ENCODE measurements at regions not wholly inside any gene's neighbourhood (a gene's known extent, or its start where the extent isn't known, plus 50 kb on each side); places are given as distances from the start of the nearest gene placed in this dataset.

DNA sequence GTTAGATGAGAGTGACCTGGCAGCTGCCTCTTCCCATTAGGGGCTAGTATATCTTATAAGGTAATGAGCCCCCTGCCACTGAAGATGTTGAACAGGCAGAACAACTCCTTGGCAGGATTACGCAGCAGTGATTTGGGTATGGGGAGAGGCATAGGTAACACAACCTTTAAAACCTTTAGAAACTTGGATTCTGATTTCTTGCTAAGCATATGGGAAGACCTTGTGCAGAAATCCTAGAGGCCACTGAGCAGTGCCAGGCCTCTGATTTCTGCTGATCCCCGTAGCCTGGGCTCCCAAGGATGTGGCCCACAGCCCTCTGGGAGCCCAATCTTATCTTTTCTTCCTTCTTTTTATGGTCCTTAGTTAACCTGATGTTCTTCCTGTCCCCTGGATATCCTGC lies 237.9 kb upstream of the ROPN1 start:
- Histone ChIP-seq H3K9ac (ENCODE audit: low read length) (no peak overlapping the region), H4K20me1 (ENCODE audit: insufficient read depth, low read length) (no peaks in the 10 kb centered on the region), H3K27me3 (ENCODE audit: insufficient read depth, low read length) (no peaks in the 10 kb centered on the region), H3F3A (ENCODE audit: insufficient read depth, low read length) (no peaks in the 10 kb centered on the region), H3K9me3 (ENCODE audit: low read length) (no peaks in the 10 kb centered on the region), H3K4me2 (ENCODE audit: low read length) (no peak overlapping the region), H3K36me3 (ENCODE audit: insufficient read depth, low read length) (no peaks in the 10 kb centered on the region), H2AFZ (ENCODE audit: low read length) (no peak overlapping the region), H3K9me2 (ENCODE audit: low read depth, low read length) (no peaks in the 10 kb centered on the region), H3K27ac (ENCODE audit: low read depth, low read length, poor library complexity, severe bottlenecking) (no peak overlapping the region), H3K79me2 (ENCODE audit: insufficient read depth, low read length) (no peaks in the 10 kb centered on the region), H3K4me1 (ENCODE audit: insufficient read depth, low read length, severe bottlenecking) (no peaks in the 10 kb centered on the region), H3K4me3 (ENCODE audit: low read depth, low read length, poor library complexity, severe bottlenecking) (no peak overlapping the region)
- no peak for TF ChIP-seq EZH2 (IDR thresholded peaks at IDR 0.05; ENCODE audit: borderline replicate concordance, low read length)
- TF ChIP-seq, protein P1, sequence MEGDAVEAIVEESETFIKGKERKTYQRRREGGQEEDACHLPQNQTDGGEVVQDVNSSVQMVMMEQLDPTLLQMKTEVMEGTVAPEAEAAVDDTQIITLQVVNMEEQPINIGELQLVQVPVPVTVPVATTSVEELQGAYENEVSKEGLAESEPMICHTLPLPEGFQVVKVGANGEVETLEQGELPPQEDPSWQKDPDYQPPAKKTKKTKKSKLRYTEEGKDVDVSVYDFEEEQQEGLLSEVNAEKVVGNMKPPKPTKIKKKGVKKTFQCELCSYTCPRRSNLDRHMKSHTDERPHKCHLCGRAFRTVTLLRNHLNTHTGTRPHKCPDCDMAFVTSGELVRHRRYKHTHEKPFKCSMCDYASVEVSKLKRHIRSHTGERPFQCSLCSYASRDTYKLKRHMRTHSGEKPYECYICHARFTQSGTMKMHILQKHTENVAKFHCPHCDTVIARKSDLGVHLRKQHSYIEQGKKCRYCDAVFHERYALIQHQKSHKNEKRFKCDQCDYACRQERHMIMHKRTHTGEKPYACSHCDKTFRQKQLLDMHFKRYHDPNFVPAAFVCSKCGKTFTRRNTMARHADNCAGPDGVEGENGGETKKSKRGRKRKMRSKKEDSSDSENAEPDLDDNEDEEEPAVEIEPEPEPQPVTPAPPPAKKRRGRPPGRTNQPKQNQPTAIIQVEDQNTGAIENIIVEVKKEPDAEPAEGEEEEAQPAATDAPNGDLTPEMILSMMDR (IDR thresholded peaks at IDR 0.05; ENCODE audit: low read length): no peak

DNA sequence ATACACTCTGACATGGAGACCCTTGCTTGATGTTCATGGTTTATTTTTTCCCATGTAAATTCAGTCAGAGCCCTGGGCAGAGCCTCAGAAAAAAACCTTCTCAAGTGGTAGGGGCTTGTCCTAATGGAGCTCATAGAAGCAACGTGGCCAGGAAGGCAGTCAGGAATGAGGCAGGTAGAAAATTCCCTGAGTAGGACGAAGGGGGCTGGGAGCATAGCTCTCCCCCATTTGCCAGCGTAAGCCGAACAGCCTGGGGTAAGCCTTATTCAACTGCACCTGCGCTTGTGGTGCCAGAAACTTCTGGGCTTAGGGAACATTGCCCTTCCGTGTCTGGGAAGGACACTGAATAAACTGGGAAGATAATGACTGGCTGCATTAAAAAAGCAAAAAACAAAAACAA lies 238.5 kb upstream of the ROPN1 start:
- Histone ChIP-seq H3K79me2 (ENCODE audit: insufficient read depth, low read length) (no peaks in the 10 kb centered on the region), H3K9ac (ENCODE audit: low read length) (no peak overlapping the region)
- no peak for TF ChIP-seq EZH2 (IDR thresholded peaks at IDR 0.05; ENCODE audit: borderline replicate concordance, low read length)
- TF ChIP-seq, protein P1 (IDR thresholded peaks at IDR 0.05; ENCODE audit: low read length): no peak

DNA sequence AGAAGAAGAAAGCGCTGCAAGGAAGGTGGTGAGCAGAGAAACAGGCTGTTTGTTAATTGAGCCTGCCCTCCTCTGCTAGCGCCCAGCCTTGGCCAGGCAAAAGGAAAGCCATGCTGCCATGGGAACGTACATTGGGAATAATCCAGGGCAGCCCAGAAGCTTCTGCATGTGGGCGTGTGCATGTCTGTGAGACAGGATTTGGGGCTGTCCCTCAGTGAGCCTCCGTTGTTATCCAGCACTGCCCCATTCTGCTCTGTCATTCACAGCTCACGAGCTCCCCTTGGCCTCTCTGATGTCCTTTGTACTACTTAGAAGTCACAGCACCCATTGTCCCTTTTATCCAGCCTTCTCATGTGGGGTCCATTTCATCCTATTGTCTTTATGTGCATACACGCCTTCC lies 239.1 kb upstream of the ROPN1 start:
- no peaks in the 10 kb centered on the region for H3K27me3 ChIP-seq (ENCODE audit: insufficient read depth, low read length)
- no peaks in the 10 kb centered on the region for H3K79me2 ChIP-seq (ENCODE audit: insufficient read depth, low read length)
- TF ChIP-seq, protein P1 (IDR thresholded peaks at IDR 0.05; ENCODE audit: low read length): no peak
- no peak for TF ChIP-seq EZH2 (IDR thresholded peaks at IDR 0.05; ENCODE audit: borderline replicate concordance, low read length)
- H3K4me3 ChIP-seq (ENCODE audit: low read depth, low read length, poor library complexity, severe bottlenecking): no peak overlapping the region
- no peaks in the 10 kb centered on the region for H4K20me1 ChIP-seq (ENCODE audit: insufficient read depth, low read length)
- no peaks in the 10 kb centered on the region for H3K9me3 ChIP-seq (ENCODE audit: low read length)
- no peaks in the 10 kb centered on the region for H3F3A ChIP-seq (ENCODE audit: insufficient read depth, low read length)
- no peak overlapping the region for H3K4me2 ChIP-seq (ENCODE audit: low read length)
- no peak overlapping the region for H2AFZ ChIP-seq (ENCODE audit: low read length)
- no peak overlapping the region for H3K27ac ChIP-seq (ENCODE audit: low read depth, low read length, poor library complexity, severe bottlenecking)
- H3K36me3 ChIP-seq (ENCODE audit: insufficient read depth, low read length): no peaks in the 10 kb centered on the region
- H3K9me2 ChIP-seq (ENCODE audit: low read depth, low read length): no peaks in the 10 kb centered on the region
- no peaks in the 10 kb centered on the region for H3K4me1 ChIP-seq (ENCODE audit: insufficient read depth, low read length, severe bottlenecking)
- no peak overlapping the region for H3K9ac ChIP-seq (ENCODE audit: low read length)

More for the DNA sequence above, 238.5 kb upstream of the ROPN1 start:
- Histone ChIP-seq H3K4me3 (ENCODE audit: low read depth, low read length, poor library complexity, severe bottlenecking) (no peak overlapping the region), H3K36me3 (ENCODE audit: insufficient read depth, low read length) (no peaks in the 10 kb centered on the region), H2AFZ (ENCODE audit: low read length) (no peak overlapping the region), H3K9me3 (ENCODE audit: low read length) (no peaks in the 10 kb centered on the region), H3K4me2 (ENCODE audit: low read length) (no peak overlapping the region), H3K9me2 (ENCODE audit: low read depth, low read length) (no peaks in the 10 kb centered on the region), H3F3A (ENCODE audit: insufficient read depth, low read length) (no peaks in the 10 kb centered on the region), H4K20me1 (ENCODE audit: insufficient read depth, low read length) (no peaks in the 10 kb centered on the region), H3K27me3 (ENCODE audit: insufficient read depth, low read length) (no peaks in the 10 kb centered on the region), H3K4me1 (ENCODE audit: insufficient read depth, low read length, severe bottlenecking) (no peaks in the 10 kb centered on the region), H3K27ac (ENCODE audit: low read depth, low read length, poor library complexity, severe bottlenecking) (no peak overlapping the region)
